ENCODE measurements at regions not wholly inside any gene's neighbourhood (a gene's known extent, or its start where the extent isn't known, plus 50 kb on each side); places are given as distances from the start of the nearest gene placed in this dataset.

GRCh38 chr5:23895614-23896013 lies 388.2 kb downstream of the PRDM9 start:
- no peak for TF ChIP-seq TAF1 (IDR thresholded peaks at IDR 0.05; ENCODE audit: low read depth)
- TF ChIP-seq EP300 (conservative IDR thresholded peaks at IDR 0.05; ENCODE audit: poor library complexity, severe bottlenecking): no peak
- TF ChIP-seq CTCF (IDR thresholded peaks at IDR 0.05; ENCODE audit: poor library complexity, severe bottlenecking): no peak
- no peak for TF ChIP-seq EZH2 (IDR thresholded peaks at IDR 0.05; ENCODE audit: borderline replicate concordance, insufficient read depth, low read length, poor library complexity, severe bottlenecking)
- TF ChIP-seq POLR2AphosphoS5 (IDR thresholded peaks at IDR 0.05): no peak
- TF ChIP-seq REST (IDR thresholded peaks at IDR 0.05; ENCODE audit: borderline replicate concordance): no peak
- no peak for TF ChIP-seq MXI1 (conservative IDR thresholded peaks at IDR 0.05; ENCODE audit: poor library complexity, severe bottlenecking)
- no peak for TF ChIP-seq RAD21 (conservative IDR thresholded peaks at IDR 0.05)
